ENCODE measurements at regions not wholly inside any gene's neighbourhood (a gene's known extent, or its start where the extent isn't known, plus 50 kb on each side); places are given as distances from the start of the nearest gene placed in this dataset.

DNA sequence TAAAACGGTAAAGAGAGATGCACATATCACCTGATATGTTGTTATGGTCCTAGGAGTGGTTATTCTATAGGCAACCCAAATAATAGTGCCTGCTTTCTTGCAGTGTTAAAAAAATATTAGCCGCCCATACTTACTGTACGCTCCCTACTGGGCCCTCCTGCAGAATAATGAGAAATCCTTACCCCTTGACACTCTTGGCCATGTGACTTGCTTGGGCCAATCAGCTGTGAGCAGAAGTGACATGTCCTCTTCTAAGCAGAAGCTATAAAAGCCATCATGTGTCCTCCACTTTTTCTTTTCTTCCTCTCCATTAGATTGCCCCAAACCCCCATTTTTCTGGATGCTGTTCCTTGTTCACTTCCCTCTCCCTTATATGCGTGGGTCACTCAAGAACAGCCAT lies 90.5 kb upstream of the SPRED2 start:
- Histone ChIP-seq H3K36me3 (ENCODE audit: insufficient read depth, low read length, poor library complexity, severe bottlenecking) (no peaks in the 10 kb centered on the region), H3K27ac (ENCODE audit: low read depth, low read length, poor library complexity, severe bottlenecking) (no peak overlapping the region), H3K4me1 (ENCODE audit: insufficient read depth, low read length, poor library complexity, severe bottlenecking) (no peaks in the 10 kb centered on the region), H3K27me3 (replicated peaks; ENCODE audit: insufficient read depth, low read depth, low read length, poor library complexity) (no peaks in the 10 kb centered on the region), H3K9me3 (ENCODE audit: low read depth, low read length, poor library complexity, severe bottlenecking) (no peaks in the 10 kb centered on the region), H3K4me3 (ENCODE audit: low read depth, low read length, poor library complexity, severe bottlenecking) (no peak overlapping the region)
- intact Hi-C loops (cut with micrococcal nuclease; ENCODE audit: unreplicated experiment), result no loop called here
- no peak for DNase-seq (ENCODE audit: low spot score)
- ChIA-PET CTCF (no interaction called here), POLR2A (ENCODE audit: low non-redundant PET) (no interaction called here)
- TF ChIP-seq, protein P1, sequence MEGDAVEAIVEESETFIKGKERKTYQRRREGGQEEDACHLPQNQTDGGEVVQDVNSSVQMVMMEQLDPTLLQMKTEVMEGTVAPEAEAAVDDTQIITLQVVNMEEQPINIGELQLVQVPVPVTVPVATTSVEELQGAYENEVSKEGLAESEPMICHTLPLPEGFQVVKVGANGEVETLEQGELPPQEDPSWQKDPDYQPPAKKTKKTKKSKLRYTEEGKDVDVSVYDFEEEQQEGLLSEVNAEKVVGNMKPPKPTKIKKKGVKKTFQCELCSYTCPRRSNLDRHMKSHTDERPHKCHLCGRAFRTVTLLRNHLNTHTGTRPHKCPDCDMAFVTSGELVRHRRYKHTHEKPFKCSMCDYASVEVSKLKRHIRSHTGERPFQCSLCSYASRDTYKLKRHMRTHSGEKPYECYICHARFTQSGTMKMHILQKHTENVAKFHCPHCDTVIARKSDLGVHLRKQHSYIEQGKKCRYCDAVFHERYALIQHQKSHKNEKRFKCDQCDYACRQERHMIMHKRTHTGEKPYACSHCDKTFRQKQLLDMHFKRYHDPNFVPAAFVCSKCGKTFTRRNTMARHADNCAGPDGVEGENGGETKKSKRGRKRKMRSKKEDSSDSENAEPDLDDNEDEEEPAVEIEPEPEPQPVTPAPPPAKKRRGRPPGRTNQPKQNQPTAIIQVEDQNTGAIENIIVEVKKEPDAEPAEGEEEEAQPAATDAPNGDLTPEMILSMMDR (conservative IDR thresholded peaks at IDR 0.05; ENCODE audit: low read depth, low read length), result no peak
- TF ChIP-seq EZH2 (IDR thresholded peaks at IDR 0.05; ENCODE audit: borderline replicate concordance, low read depth, low read length, poor library complexity, severe bottlenecking), result no peak
- BruUV-seq (replicated peaks), result no TSS peak

DNA sequence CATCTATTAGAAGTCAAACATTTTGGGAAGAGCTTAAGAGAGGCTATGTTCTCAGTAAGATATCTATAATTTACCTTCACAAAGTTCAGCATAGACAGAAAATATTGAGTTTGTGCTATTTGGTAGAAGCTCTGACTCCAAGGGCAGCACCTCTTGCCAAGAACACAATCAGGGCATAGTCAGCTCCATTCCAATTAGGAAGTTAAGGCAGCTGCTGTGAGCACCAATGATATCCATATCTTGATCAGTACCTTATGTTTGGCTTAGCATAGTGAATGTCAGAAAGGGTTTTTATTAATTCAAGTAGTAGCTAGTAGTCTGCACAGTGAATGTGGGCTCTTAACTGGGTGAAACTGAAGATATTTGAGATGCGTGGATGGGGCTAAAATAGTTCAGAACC lies 86.4 kb upstream of the SPRED2 start:
- CTCF ChIA-PET, result no interaction called here
- Histone ChIP-seq H3K36me3 (ENCODE audit: insufficient read depth, low read length, poor library complexity, severe bottlenecking) (no peaks in the 10 kb centered on the region), H3K4me3 (ENCODE audit: low read depth, low read length, poor library complexity, severe bottlenecking) (no peak overlapping the region), H3K27ac (ENCODE audit: low read depth, low read length, poor library complexity, severe bottlenecking) (no peak overlapping the region), H3K4me1 (ENCODE audit: insufficient read depth, low read length, poor library complexity, severe bottlenecking) (no peaks in the 10 kb centered on the region), H3K9me3 (ENCODE audit: low read depth, low read length, poor library complexity, severe bottlenecking) (no peaks in the 10 kb centered on the region), H3K27me3 (replicated peaks; ENCODE audit: insufficient read depth, low read depth, low read length, poor library complexity) (no peaks in the 10 kb centered on the region)
- DNase-seq (ENCODE audit: low spot score), result no peak
- no peak for TF ChIP-seq EZH2 (IDR thresholded peaks at IDR 0.05; ENCODE audit: borderline replicate concordance, low read depth, low read length, poor library complexity, severe bottlenecking)
- TF ChIP-seq, protein P1 (conservative IDR thresholded peaks at IDR 0.05; ENCODE audit: low read depth, low read length), result no peak
- POLR2A ChIA-PET (ENCODE audit: low non-redundant PET), result interaction anchor here (0.6 kb wide), 1 partner anchor 240 kb away, joined by 9 read pairs; no protein-coding TSS in a partner anchor
- intact Hi-C loops (cut with micrococcal nuclease; ENCODE audit: unreplicated experiment), result no loop called here
- BruUV-seq (replicated peaks), result no TSS peak

DNA sequence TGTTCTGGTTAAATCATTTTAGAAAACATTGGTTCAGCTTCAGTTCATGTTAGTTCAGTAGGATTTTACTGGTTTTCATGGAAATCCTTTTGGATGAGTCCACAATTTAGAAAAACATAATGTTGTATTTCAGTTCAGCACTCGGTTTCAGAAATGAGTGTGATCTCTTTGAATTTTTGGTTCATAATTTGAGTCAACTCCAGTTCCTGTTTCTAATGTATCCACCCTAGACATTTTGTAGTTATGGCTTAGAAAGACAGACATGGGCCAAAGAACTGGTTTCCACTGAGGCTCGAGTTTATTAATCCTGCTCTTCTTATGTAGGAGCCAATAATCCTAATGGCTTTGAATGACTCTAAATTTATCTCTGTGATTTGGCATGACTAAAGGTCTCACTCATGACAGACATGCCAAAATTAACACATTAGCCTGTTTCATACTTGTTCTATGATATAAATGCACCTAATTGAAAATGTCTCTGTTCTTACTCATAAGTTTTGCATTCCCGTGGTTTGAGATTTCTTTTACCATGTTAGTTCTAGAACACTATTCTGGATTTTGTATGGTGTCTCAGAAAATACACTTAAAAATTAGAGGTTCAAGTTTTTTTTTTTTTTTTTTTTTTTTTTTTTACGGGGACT lies 82.3 kb upstream of the SPRED2 start:
- DNase-seq (ENCODE audit: low spot score), result no peak
- ChIA-PET CTCF (no interaction called here), POLR2A (ENCODE audit: low non-redundant PET) (no interaction called here)
- Histone ChIP-seq H3K4me1 (ENCODE audit: insufficient read depth, low read length, poor library complexity, severe bottlenecking) (no peaks in the 10 kb centered on the region), H3K27me3 (replicated peaks; ENCODE audit: insufficient read depth, low read depth, low read length, poor library complexity) (no peaks in the 10 kb centered on the region), H3K36me3 (ENCODE audit: insufficient read depth, low read length, poor library complexity, severe bottlenecking) (no peaks in the 10 kb centered on the region), H3K27ac (ENCODE audit: low read depth, low read length, poor library complexity, severe bottlenecking) (no peak overlapping the region), H3K4me3 (ENCODE audit: low read depth, low read length, poor library complexity, severe bottlenecking) (no peak overlapping the region), H3K9me3 (ENCODE audit: low read depth, low read length, poor library complexity, severe bottlenecking) (no peaks in the 10 kb centered on the region)
- TF ChIP-seq, protein P1 (conservative IDR thresholded peaks at IDR 0.05; ENCODE audit: low read depth, low read length), result no peak
- no peak for TF ChIP-seq EZH2 (IDR thresholded peaks at IDR 0.05; ENCODE audit: borderline replicate concordance, low read depth, low read length, poor library complexity, severe bottlenecking)
- intact Hi-C loops (cut with micrococcal nuclease; ENCODE audit: unreplicated experiment), result no loop called here
- no TSS peak for BruUV-seq (replicated peaks)
